ENCODE measurements at regions not wholly inside any gene's neighbourhood (a gene's known extent, or its start where the extent isn't known, plus 50 kb on each side); places are given as distances from the start of the nearest gene placed in this dataset.

DNA sequence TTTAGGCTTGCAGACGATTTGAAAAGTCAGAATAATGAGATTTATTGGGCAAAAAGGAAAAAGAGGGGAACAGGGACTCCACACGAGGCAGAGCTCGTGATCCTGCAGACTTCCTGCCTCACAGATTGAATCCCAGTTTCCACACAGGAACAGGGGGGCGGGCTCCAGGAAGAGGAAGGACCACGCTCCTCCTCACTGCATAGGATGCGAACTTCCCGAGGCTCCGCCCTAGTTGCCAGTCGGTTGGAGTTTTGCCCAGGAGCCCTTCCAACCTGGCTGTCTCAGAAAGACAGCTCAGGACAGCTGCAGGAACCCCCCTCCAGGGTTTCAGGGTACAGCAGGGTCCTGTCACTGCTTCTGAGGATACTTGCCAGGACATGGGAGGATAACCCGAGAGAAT, 488.3 kb upstream of the ADARB2 start:
- no peak overlapping the region for H2BK120ac ChIP-seq (ENCODE audit: low read depth, low read length, poor library complexity, severe bottlenecking)
- H3K23ac ChIP-seq (ENCODE audit: insufficient read length, low read depth, low read length), result no peak overlapping the region
- no peak overlapping the region for H3K4me3 Mint-ChIP-seq
- no peak overlapping the region for H3K56ac ChIP-seq (ENCODE audit: insufficient read length, low read depth, low read length)
- no peak overlapping the region for H3K14ac ChIP-seq (ENCODE audit: insufficient read depth, low read length)
- H3K9me3 ChIP-seq (ENCODE audit: control insufficient read depth, low read depth, low read length), result no peaks in the 10 kb centered on the region
- no peak overlapping the region for H2BK20ac ChIP-seq (ENCODE audit: low read depth, low read length, poor library complexity, severe bottlenecking)
- no peak overlapping the region for H4K91ac ChIP-seq (ENCODE audit: insufficient read length, low read depth, low read length)
- no peak overlapping the region for H4K5ac ChIP-seq (ENCODE audit: insufficient read length, low read depth, low read length)
- no peak overlapping the region for H2AFZ ChIP-seq (ENCODE audit: low read length)
- H3K9ac ChIP-seq (ENCODE audit: extremely low read depth, insufficient read length, low read length), result no peak overlapping the region
- no peaks in the 10 kb centered on the region for H3K79me1 ChIP-seq (ENCODE audit: insufficient read depth, low read depth, low read length, poor library complexity, severe bottlenecking)
- H4K20me1 ChIP-seq (ENCODE audit: control insufficient read depth, insufficient read depth, insufficient read length), result no peaks in the 10 kb centered on the region
- DNase-seq, result no peak
- no peak overlapping the region for H2BK12ac ChIP-seq (ENCODE audit: insufficient read length, low read depth, low read length)
- H2BK15ac ChIP-seq (ENCODE audit: low read depth, low read length), result no peak overlapping the region
- no peaks in the 10 kb centered on the region for H3K27me3 Mint-ChIP-seq (ENCODE audit: low read depth)
- H3K23me2 ChIP-seq (ENCODE audit: insufficient read length, low read depth, low read length, poor library complexity, severe bottlenecking), result no peaks in the 10 kb centered on the region
- H3K9me3 Mint-ChIP-seq, result 0 out of 5 replicates have a peak, but pooled peaks cover 0 to 2% of the 10 kb centered on the region in 2 experiments
- no peak overlapping the region for H3T11ph ChIP-seq (ENCODE audit: low read length)
- H3K27ac ChIP-seq (ENCODE audit: insufficient read length, low read depth, low read length), result no peak overlapping the region
- no peak overlapping the region for H3K18ac ChIP-seq (ENCODE audit: insufficient read length, low read depth, low read length)
- H3K79me2 ChIP-seq (ENCODE audit: insufficient read depth, low read length), result no peaks in the 10 kb centered on the region
- H3K4ac ChIP-seq (ENCODE audit: low read depth, low read length), result no peak overlapping the region
- H2BK5ac ChIP-seq (ENCODE audit: insufficient read length, low read length), result no peak overlapping the region
- H3K27ac Mint-ChIP-seq, result no peak overlapping the region
- no peak overlapping the region for H4K8ac ChIP-seq (replicated peaks; ENCODE audit: insufficient read length, low read depth, low read length)
- TF ChIP-seq, protein P1, sequence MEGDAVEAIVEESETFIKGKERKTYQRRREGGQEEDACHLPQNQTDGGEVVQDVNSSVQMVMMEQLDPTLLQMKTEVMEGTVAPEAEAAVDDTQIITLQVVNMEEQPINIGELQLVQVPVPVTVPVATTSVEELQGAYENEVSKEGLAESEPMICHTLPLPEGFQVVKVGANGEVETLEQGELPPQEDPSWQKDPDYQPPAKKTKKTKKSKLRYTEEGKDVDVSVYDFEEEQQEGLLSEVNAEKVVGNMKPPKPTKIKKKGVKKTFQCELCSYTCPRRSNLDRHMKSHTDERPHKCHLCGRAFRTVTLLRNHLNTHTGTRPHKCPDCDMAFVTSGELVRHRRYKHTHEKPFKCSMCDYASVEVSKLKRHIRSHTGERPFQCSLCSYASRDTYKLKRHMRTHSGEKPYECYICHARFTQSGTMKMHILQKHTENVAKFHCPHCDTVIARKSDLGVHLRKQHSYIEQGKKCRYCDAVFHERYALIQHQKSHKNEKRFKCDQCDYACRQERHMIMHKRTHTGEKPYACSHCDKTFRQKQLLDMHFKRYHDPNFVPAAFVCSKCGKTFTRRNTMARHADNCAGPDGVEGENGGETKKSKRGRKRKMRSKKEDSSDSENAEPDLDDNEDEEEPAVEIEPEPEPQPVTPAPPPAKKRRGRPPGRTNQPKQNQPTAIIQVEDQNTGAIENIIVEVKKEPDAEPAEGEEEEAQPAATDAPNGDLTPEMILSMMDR (conservative IDR thresholded peaks at IDR 0.05), result no peak
- H3K27me3 ChIP-seq (ENCODE audit: insufficient read depth, low read length), result no peaks in the 10 kb centered on the region
- no peaks in the 10 kb centered on the region for H3K4me1 ChIP-seq (ENCODE audit: insufficient read depth, low read length)
- H3K36me3 Mint-ChIP-seq (ENCODE audit: insufficient read depth in 1 of 3, low read depth in 3 of 3), result no peaks in the 10 kb centered on the region
- no peak overlapping the region for H3K4me2 ChIP-seq (ENCODE audit: insufficient read depth, insufficient read length, low read length)
- 0 out of 4 replicates have a peak, but pooled peaks cover 0 to 2% of the 10 kb centered on the region in 2 experiments for H3K4me1 Mint-ChIP-seq
- no peak overlapping the region for H2AK5ac ChIP-seq (ENCODE audit: insufficient read length, low read length)
- no CpG with 5 or more reads among the region's 10 CpGs for WGBS (ENCODE audit: extremely low coverage, insufficient read length, low lambda C conversion rate)
